NB4 (cell line): ENCODE measurements at regions not wholly inside any gene's neighbourhood (a gene's known extent, or its start where the extent isn't known, plus 50 kb on each side); places are given as distances from the start of the nearest gene placed in this dataset.

Source experiments
- CTCF ChIP-seq: IDR thresholded peaks from one replicate; pipeline ENCODE4 v1.5.1; 2012; ENCODE audit warnings: low read depth, low read length
- MAX ChIP-seq: IDR thresholded peaks from 2 replicates; pipeline ENCODE4 v1.6.1; 2011; ENCODE audit warnings: low read depth, low read length

- TF ChIP-seq CTCF: no peak
- no peak for TF ChIP-seq MAX
Measured at GRCh38 chr4:180430283-180430682, 1812.9 kb upstream of the TENM3 start.
